ENCODE measurements at regions not wholly inside any gene's neighbourhood (a gene's known extent, or its start where the extent isn't known, plus 50 kb on each side); places are given as distances from the start of the nearest gene placed in this dataset.

DNA sequence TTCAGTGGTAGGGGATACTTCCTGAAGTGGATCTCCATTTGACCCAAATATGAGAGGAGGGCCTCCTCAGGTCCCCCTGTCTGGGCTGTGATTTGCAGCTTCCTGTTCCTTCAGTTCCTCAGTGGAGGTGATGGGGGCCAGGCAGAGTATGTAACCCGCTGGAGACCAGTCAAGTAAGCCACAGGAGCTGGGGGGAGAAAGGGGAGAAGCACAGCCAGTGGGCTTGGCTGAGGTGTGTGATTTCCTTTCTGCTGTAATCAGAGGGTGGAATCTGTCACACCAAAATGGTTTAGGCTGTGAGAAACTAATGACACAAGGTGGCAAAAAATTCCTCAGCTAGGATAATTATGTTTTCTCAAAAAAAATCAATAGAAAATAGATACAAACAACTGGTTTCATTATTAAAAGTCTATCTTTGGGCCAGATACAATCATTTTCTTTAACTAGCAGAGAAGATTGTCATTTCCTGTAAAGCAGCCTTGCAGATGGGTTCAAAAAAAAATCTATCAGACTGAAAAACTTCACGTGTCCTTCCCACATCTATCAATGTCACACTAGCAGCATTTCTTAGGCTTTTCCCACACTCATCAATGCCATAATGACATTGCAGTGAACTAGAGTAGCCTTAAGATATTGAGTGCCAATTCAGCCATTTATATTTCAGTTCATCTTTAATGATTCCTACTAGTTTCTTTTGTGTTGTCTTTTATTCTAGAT is 1660.3 kb downstream of the EFNB2 start:
- DNase-seq, result no peak

DNA sequence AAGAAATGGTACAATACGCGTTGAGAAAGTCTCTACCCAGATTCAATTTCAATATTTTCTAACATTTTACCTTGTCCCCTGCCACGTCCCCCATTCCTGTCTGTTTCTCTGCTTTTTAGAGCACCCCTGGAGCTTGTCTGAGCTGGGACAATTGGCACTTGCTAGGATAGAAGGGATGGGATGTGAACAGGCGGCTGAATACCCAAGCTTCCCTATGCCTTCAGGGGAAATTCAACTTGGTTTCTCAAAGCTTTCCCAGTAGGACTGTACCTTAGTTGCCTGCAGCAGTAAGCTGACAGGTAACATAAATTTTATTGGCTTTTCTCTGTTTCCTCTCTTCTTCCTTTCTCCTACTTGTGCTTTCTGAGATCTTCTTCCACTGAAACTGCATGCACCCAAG is 1663.3 kb downstream of the EFNB2 start:
- DNase-seq, result no peak

DNA sequence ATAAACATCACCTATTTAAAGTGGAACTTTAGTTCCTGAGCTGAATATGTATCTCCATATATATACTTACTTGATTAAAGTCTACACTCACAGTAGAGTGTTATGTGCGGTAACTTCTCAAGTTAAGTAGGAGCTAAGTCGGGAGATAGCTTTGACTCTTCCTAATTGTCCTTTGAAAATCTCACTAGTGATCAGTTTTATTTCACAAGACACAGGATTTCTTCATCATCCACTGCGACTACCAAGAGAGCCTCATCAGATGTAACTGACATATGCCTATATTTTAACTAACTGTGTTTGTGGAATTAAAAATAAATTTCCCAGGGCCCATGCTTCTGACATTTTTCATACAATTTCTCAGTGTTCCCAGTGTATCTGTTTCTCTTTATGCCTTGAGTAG is 1664.0 kb downstream of the EFNB2 start:
- no peak for DNase-seq

DNA sequence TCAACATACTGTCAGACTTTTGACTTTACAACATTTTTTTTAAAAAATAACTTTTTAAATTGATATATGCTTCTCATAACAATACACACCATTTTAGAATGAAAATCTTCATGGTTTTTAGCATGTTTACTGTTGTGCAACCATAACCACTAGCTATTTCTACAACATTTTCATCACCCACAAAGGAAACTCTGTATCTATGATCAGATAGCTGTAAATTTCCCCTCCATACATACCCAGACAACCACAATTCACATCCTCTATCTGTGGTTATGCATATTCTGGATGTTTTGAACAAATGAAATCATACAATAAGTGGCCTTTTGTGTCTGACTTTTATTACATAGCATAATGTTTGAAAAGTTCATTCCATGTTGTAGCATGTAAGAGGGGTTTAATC is 1666.0 kb downstream of the EFNB2 start:
- DNase-seq, result no peak

DNA sequence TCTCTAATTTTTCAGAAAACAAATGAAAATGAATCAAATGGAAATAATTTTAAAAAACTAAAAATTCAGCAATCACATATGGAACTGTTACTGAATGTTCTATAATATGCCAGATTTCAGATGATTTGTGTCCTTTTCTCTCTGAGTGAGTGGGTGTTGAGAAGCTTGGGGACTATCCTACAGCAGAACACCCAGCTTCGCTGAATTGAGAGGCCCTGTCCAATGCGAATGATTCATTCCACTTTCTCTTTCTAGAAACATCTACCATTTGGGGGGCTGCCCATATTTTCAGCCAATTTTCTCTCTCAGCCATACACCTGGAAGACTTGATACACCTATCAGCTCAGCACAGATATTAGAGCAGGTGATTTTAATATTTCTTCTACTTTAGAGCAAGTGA is 1666.7 kb downstream of the EFNB2 start:
- DNase-seq, result no peak

DNA sequence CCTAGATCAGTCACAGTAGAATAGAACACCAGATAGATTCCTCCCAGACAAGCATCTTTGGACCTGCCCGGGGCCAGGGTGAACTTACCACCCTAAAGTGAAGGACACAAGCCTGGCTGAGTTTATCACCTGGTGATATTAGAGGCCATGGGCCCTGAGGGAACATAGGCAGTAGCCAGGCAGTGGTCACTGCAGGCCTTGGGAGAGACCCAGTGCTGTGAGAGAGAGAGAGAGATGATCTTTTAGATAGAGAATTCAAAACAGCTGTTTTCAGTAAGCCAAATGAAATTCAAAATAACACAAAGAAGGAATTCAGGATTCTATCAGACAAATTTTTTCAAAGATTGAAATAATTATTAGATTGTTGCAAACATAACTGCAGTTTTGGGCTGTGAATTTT is 1679.9 kb downstream of the EFNB2 start:
- no peak for DNase-seq

DNA sequence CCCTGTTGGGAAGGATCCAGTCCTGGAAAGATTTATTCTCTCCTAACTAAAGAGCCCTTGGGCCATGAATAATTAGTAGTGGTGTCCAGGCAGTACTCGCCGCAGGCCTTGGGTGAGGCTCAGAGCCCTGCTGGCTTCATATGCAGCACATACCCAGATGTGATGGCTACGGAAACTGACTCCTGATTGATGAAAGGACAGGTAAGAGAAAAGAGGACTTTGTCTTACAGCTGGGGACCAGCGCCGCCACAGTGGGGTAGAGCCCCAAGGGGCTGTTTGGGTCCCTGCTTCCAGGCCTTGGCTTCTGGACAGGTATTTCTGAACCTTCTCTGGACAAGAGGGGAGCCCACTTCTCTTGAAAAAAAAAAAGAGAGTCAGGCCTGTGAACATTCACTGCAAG is 1680.8 kb downstream of the EFNB2 start:
- DNase-seq, result no peak

DNA sequence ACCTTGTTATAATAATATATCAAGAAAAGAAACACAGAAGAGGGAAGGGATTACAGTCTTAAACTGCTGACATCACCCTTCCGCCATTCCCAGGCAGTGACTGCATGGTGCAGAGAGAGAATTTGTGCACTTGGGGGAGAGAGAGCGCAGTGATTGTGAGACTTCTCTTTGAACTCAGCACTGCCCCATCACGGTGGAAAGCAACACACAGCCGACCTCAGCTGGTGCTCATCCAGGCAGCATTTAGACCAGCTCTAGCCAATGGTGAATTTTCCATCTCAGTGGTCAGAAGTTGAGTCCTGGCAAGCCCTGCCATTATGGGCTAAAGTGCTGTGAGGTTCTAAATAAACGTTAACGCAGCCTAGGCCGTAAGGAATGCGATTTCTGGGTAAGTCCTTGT is 1681.5 kb downstream of the EFNB2 start:
- DNase-seq, result no peak

DNA sequence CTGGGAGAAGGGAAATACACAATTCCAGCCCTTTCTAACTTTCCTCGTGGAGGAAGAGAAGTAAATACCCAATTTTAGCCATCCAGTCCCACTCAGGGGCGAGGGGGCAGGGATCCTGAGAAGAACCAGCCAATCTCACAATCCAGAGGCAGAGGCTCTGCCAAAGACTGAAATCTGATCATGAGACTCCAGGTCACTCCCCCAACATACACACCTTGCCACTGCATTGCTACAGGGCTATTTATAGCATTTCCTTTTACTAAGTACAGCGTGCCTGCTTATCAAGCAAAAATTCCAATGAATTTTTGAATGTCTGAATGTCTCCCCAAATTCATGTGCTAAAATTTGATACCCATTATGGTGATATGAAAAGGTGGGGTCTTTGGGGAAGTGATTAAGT is 1687.5 kb downstream of the EFNB2 start:
- no peak for DNase-seq

DNA sequence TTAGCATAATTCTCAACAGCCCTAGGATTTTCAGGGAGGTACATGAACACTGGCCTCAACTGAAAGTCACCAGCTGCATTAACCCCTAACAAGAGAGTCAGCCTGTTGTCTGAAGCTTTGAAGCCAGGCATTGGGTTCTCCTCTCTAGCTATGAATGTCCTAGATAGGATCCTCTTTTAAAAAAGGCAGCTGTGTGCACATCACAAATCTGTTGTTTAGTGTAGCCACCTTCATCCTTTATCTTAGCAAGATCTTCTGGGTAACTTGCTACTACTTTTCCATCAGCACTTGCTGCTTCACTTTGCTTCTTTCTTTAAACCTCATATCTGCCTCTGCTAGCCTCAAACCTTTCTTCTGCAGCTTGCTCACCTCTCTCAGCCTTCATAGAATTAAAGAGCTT is 1692.1 kb downstream of the EFNB2 start:
- no peak for DNase-seq

DNA sequence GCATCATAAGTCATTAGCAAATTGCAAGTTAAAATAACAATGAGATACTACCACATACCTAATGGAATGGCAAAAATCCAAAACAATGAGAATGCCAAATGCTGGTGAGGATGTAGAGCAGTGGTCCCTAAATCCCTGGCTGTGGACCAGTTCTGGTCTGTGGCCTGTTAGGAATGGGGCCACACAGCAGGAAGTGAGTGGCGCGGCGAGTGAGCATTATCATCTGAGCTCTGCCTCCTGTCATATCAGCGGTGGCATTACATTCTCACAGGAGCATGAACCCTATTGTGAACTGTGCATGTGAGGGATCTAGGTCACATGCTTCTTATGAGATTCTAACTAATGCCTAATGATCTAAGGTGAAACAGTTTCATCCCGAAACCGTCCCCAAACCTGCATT is 1694.4 kb downstream of the EFNB2 start:
- DNase-seq, result no peak

DNA sequence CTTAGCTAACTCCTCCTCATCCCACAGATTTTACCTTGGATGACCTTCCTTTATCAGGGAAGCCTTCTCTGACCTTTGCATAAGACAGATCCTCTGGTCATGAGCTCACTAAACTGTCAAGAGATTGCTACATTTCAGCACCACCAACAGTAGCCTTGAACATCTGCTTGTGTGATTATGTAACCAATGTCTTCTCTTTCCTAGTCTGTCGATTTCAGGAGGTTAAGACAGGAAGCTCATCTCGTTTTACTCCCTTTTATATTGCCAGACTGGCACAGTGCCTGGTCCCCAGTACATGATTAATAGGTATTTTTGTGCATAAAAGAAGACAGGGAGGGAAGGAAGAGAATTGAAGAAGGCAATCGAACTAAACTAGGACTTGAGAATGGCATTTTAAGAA is 1697.7 kb downstream of the EFNB2 start:
- no peak for DNase-seq

DNA sequence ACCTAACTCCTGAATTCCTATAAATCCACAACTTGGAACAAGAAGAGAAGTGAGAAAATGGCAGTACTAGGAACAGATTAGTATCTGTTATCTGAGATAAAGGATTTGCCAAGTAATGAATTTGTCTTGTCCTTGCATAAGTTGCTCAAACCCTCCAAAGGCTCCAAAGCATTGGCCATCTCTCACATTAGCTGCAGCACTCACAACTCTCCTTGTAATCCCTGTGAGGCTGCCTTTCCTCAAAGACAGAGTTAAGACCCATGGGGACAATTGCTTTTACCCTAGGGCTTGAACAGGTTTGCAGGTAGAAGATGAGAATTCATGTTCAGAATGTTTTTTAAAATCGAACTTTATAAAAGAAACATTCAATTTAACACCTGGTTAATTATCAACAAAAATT is 1702.2 kb downstream of the EFNB2 start:
- DNase-seq, result no peak

DNA sequence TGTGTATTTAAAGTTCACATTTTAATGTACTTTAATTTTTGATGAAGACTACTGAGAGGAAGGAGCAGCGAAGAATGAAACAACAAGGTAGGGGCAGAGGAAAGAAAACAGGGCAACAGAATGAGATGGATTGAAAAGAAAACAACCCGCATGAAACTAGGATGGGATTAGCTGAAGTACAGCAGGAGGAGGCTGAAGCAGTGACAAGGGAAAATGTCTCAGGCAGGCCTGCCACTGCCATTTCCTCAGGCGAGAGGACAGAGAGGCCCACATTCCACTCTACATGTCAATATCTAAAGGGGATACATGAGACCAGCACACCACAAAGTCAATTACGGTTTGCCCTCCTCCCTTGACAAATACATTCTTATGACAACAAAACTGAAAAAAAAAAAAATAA is 1703.2 kb downstream of the EFNB2 start:
- DNase-seq, result no peak

DNA sequence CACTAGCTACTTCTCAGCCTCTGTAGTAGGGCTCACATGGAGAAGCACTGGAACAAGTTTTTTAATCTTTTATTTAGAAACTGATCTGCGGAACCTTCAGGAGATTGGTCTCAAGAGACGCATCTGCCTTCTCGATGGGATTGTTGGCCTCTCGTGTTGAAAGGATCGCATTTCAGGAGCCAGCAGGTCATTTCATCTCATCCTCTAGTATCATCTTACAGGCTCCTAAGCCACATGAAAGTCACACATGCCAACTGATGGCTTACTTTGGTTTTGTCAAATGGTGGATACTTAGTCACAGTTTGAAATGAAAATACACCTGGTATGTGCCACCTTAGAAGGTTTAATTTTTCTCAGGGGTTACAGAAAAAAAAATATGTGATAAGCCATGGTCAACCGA is 1703.6 kb downstream of the EFNB2 start:
- DNase-seq, result no peak

DNA sequence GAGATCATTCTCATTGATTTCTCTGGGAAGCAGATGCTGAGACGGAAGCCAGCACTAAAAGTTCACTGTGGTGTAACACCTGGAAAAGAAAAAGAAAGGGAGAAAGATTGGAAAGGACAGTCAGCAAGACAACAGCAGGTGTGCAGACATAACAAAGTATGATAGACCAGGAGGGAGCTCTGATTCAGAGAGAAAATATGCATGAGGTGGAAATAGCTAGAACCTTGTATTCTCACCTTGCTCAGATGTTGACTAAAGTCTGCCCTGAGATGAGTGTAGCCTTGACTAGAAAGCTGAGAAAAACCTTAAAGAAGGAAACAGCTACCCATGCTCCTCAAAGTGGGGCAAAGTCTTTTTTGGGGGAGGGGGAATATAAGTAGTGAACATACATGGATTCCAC is 1711.8 kb downstream of the EFNB2 start:
- no peak for DNase-seq

DNA sequence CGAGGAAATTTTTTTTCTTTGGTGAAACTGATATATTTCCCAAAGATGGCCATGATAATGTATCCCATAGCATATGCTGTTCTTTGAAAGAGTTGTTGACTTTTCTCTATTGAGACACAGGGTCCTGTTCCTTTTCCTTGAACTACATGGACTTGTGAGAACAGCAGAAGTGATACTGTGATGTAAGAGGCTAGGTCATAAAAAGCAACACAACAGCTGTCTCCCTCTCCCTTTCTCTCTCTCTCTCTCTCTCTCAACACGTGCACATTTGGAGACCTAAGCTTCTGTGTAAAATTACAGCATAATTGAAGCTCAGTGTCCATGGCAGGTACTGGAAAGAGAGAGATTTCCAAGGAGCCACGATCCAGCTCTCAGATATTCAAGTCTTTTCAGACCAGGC is 1712.4 kb downstream of the EFNB2 start:
- no peak for DNase-seq

DNA sequence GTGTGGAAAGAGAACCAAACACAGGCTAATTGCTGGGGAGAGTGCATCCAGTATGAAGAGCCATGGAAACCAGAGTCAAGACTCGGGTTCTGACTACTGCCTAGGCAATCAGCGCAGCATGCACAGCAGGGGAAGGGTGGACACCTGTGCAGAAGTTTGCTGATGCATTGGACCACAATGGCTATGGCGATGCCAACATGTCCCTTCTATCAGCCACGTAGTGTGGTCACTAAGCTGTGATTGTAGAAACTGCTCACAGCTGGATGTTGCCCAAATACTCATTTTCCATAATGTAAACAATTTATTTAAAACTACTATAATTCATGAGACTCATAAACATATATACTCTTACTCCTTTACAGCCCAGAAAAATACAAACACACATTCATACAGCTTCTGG is 1718.2 kb downstream of the EFNB2 start:
- DNase-seq, result no peak

DNA sequence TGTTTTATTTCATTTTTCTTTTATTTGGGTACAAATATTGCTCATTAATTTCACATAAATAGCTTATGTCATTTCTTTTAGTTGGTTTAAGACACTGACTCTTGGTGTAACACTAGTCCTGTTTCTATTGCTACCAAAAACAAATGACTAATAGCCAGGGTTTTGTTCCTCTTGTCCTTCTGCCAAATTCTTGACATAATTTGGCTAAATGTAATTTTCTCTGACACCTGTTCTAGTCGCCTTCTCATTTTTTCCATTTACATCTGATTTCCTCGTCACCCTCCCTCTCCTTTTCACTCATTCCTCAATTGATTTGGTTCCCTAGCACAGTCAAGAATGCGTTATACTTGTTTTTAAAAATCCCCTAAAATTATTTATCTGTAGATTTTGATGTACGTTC is 1718.7 kb downstream of the EFNB2 start:
- DNase-seq, result no peak

DNA sequence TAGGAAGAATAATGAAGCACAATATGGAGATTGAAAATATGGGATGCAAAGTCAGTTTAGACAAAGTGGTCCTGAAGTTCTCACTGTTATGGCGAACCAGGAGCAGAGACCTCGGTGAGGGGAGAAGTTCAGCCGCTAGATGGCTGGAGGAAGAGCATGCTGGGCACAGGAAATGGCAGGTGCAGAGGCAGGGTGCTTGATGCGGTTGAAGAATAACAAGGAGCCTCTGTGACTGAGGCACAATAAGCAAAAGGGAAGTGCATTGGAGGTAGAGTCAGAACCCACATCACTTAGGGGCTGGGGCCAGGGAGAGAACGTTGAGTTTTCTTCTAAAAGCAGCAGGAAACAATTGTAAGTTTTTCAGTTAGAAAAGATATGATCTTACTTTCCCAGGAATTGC is 1725.2 kb downstream of the EFNB2 start:
- no peak for DNase-seq

DNA sequence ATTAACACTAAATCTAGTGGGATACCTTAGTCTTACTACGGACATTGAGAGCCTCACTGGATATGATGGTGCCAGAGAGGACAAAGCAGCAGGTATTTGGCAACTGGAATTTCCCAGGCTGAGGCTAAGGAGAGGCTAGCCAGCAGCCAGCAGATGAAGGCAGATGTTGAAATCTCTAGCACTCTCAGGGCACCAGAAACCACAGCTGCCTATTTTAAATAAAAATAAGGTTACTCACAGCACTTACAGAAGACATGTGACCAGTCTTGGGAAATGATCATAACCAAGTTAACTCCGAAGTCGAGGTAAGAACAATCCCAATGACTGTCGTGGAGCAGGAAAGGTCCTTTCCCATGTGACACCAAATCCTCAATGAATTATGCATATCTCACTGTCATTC is 1726.0 kb downstream of the EFNB2 start:
- DNase-seq, result no peak

DNA sequence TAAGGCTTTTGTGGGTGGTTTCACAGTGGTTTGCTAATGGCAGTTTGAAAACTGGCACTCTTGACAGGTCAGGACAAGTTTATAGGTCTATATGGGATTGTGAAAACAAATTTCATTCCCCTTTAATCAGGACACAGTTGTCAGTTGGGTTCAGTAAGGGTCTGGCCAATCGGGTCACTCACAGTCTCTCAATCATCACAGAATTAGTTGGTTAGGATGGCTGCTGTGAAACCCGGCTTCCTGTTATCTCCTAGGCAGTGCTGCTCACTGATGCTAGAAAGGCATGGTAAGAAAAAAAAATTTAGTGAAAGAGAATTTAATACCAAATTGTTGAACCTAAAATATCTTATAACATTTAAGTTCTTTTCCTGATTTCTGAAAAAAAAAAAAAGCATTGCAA is 1730.1 kb downstream of the EFNB2 start:
- DNase-seq, result no peak

DNA sequence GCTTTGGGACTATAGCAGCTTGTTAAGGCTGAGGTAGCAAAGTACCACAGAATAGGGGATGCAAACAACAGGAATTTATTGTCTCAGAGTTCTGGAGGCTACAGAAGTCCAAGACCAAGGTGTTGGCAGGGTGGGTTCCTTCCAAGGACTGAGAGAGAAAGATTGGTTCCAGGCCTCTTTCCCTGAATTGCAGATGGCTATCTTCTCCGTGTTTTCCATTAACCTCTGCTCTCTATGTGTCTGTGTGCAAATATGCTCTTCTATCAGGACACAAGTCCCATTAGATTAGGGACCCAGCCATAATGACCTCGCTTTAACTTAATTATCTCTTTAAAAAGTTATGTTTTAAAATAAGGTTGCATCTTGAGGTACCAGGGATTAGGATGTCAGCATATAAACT is 1732.9 kb upstream of the SLC10A2 start:
- DNase-seq, result no peak

DNA sequence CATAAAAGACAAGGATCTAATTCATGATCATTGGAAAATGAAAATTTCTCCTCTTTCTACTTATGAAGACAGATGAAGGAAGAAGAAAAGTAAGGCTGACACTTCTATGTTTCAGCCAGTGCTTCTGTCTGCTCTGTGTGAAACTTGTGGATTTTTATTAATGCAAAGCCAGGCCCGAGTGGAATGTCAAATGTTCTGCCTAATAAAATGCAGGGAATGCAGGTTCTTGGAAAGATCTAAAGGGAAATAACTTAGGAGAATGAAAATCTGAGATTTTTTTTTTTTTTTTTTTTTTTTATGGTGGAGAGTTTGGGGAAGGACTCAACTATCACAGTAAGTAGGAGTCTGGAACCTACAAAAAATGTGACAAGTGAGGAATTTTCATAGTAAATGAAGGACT is 1732.3 kb upstream of the SLC10A2 start:
- DNase-seq, result no peak

DNA sequence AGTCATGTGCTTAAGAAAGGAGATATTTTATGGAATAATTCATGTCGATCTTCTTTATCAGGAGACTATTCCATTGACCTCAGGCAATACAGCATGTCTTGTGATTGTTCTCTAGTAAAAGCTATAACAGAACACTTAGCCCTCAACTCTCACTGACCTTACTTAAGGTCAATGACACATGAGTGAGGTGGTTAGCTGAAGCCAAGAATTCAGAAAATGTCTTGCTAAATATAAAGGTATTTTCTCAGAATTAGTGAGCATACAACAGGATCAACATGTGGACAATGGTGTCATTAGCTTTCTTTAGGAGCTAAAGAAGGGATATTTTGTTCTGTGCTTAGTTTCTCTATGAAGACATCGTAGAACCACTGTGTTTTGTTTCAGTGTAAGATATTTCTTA is 1730.4 kb upstream of the SLC10A2 start:
- no peak for DNase-seq

DNA sequence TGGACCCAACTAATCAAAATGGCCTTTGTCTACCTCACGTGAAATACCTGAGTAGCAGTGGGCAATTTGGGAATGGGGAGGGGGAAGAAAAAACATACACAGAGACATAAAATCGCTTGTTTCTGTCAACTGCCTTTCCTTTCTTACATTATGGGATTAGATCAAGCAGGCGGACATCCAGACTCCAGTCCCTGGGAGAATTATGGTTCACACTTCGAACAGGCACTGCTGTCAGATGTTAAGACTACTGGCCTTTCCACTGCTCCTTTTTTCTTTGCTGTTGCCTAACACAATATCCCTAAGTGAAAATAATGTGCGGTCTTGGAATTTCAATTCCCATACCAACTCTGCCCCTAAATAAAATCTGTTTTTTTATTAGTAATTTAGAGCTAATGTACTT is 1719.7 kb upstream of the SLC10A2 start:
- no peak for DNase-seq
